ENCODE measurements at regions not wholly inside any gene's neighbourhood (a gene's known extent, or its start where the extent isn't known, plus 50 kb on each side); places are given as distances from the start of the nearest gene placed in this dataset.
"Not testable (repeated sequence)": the region's sequence is repeated elsewhere in the genome, so short reads cannot be mapped to it uniquely, and the experiment has no call there.

DNA sequence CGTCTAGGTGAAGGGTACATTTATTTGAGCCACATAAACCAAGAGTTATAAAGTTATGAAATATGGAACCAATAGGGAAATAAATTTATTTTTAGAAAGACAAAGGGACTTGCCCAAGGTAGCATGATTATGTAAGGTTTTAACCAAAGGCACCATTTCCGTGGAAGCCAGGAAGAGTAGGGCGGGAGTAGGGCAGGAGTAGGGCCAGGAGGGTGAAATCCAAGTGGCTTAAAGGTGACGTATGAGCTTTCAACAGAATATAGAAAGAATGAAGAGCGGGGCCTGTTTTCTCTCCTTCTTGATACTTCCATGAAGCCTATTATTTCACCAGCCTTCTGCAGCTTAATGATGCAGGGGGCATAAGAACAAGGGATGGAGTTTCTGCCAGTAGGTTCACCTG lies 91.7 kb upstream of the PNPLA4 start:
- DNase-seq: no peak

DNA sequence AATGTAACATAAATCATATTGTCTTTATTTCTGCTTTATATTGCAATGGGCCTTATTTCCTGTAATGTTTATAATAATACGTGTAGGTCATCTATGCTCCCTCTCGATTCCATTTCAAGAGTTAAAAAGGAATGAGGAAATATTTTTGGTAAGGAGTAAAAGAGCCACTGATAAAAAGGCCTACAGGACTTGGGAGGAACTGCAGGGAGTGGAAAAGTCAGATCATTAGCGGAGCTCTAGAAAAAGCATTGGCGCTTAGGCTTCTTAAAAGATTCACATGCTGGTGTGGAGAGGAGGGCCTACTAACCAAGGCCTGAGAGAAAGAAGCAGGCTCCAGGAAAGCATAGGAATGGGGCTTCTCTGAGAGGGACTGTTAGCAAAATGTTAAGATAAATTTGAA lies 82.9 kb upstream of the PNPLA4 start:
- DNase-seq: no peak

DNA sequence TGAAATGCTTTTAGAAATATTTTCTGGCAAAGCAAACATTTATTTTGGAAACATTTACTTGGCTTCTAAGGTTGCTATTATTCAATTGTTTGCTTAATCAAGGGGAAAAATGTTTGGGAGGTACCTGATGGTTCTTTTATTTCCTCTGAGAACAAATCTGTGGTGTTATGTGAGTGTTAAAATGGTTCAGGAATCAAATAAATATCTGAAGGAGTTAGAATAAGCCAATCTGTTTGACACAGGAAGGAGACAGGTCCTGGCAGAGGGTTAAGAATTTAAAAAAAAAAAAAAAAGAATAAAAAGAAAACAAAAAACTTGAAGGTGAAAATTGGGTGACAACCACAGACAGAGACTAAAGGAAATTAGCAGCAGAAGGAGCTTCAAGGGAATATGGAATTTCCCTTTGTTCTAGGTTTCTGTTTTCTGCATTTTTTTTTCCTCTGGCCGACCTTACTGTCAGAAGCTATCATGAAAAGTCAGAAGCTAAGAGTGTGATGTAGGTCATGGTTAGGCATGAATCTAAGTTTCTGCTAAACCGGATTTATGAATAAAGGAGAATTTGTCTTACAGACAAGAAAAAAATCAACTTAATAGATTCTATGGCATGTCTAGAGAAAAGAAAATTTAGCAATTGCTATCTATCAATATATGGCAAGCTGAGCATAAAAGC lies 78.6 kb upstream of the PNPLA4 start:
- DNase-seq: no peak

DNA sequence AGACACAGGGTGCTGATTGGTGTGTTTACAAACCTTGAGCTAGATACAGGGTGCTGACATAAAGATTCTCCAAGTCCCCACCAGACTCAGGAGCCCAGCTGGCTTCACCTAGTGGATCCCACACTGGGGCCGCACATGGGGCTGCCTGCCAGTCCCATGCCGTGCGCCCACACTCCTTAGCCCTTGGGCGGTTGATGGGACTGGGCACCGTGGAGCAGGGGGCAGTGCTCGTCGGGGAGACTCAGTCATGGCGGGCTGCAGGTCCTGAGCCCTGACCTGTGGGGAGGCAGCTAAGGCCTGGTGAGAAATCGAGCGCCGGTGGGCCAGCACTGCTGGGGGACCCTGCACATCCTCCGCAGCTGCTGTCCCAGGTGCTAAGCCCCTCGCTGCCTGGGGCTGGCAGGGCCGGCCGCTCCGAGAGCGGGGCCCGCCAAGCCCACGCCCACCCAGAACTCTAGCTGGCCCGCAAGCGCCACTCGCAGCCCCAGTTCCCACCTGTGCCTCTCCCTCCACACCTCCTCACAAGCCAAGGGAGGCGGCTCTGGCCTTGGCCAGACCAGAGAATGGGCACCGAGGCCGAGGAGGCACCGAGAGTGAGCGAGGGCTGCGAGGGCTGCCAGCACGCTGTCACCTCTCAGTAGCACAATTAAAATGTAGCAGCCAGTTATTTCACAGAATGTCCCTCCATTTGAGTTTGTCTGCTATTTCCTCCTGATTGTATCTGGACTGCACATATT lies 76.1 kb upstream of the PNPLA4 start:
- no peak for DNase-seq

DNA sequence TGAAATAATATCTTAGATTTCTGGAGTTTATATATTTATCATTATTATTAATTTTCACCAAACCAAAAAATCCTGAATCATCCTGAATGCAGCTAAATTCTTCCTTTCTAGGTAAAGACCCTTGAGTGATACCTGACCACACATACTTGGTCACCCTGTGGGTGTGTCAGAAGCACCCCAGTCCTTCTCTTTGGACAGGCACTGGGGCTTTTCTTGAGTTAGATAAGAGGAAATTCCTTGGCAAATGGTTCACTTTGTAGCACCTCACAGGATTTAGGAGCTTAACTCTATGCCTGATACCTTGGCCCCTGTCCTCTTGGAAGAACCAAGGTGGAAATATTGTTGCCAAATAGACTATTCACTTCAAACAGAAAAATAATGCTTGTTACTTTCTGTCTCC lies 69.6 kb upstream of the PNPLA4 start:
- no peak for DNase-seq

DNA sequence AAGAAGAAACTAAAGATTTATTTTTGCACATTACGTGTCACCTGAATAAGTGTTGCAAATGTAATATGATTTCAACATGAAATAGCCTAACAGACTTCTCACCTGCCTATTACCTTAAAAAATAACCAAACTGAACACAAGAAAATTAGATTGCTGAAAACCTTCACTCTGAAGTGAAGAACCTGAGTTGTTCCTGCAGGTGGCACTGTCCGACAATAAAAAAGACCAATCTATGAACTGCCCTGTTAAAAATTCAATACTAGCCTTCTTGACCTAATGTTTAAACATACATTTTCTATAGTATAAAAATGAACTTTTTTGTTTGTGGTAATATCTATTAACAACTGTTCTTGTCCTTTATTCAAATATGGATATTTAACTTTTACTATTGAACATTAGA lies 69.2 kb upstream of the PNPLA4 start:
- peak; percentile 59 for DNase-seq

DNA sequence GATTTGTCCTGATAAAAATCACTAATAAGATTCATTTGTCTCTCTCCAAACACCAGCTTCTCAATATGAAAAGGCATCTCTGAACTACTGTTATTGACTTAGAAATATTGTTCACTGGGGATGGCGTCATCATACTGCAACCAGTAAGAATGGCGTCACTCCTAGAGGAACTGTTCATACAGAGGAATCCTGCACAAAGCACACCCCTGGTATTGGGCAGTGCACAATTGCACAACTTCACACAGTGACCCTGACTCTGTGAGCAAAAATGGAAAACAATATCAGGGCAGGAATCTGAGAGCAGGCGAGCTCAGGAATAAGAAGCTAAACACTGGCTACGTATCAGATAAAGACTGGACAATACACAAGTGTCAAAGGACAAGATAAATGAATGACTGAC lies 66.7 kb upstream of the PNPLA4 start:
- no peak for DNase-seq

DNA sequence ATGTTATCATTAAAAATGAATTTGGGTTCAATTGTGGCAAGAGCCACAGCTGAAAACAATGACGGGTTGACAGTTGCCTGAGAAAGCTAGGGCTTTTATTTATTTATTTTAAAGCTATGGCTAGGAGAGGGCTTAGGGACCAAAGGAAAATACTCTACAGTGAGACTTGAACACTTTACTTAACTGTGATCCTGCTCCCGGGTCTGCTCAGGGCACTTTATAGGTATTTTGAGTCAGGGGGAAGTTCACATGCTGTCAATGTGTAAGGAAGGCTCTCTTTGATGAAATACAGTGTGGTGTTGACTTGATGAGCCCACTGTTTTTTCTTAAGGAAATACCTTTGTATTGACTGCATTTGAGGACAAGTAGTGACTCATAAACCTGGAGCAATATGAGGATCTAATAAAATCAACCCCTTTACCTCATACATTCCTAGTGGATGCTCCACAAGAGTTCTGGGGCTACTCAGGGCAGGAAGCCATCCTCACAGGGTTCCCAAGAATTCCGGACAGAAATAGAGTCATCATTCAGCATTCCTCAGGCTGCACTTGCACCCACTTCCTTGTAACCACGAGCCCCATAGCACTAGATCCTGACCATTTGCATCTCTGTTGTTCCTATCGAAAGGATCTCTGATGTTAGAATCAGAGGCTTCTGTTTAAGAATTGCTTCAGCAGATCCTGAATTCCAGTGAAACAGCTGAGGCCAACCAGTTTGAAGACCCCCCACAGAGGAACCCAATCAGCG lies 61.0 kb upstream of the PNPLA4 start:
- not testable (repeated sequence) for DNase-seq

DNA sequence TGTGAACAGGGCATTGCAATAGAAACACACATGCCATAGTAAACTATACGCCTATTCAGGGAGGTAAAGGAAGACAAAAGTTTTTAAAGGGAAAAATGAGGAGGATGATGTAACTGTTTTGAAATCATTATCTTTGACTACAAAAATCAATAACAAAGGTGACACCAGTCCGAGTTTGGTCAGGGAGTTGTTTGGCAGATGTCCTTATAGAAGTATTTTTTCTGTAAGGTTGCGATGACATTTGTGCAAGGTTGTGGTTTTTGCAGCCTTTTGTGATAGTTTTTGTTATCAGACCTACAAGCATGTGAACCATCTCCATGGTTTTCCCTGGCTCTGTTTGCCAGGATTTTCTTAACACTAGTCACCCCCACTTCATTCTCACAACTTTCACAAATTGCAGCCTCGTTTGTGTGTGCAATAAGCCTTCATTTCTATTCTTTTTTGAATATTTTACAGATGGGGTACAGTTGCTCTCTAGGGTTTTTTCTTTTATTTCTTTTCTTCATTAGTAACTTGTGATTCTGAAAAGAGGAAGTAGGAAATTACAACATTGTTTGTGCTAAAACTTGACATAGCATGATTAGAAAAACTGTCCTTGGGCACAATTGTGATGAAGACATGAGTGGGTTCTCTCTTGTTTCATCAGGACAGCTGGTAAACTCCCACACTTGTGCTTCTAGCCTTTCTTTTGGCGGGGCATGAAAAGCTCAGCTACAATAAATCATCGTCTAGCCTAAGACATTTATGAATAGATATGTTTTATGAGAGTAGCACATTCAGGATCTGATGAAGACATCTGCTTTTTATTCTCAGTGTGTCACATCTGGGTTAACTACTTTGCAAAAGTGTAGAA lies 60.2 kb upstream of the PNPLA4 start:
- peak; percentile 79 for DNase-seq

DNA sequence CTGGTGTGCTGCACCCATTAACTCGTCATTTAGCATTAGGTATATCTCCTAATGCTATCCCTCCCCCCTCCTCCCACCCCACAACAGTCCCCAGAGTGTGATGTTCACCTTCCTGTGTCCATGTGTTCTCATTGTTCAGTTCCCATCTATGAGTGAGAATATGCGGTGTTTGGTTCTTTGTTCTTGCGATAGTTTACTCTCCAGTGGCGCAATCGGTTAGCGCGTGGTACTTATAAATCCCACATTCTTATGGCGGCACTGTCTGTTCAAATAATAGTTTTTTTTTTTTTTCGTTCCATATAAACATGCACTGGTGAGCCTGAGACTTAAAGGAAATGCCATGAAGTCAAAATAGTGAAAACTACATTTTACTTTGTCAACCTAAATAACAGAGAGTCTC lies 59.5 kb upstream of the PNPLA4 start:
- DNase-seq: not testable (repeated sequence)

DNA sequence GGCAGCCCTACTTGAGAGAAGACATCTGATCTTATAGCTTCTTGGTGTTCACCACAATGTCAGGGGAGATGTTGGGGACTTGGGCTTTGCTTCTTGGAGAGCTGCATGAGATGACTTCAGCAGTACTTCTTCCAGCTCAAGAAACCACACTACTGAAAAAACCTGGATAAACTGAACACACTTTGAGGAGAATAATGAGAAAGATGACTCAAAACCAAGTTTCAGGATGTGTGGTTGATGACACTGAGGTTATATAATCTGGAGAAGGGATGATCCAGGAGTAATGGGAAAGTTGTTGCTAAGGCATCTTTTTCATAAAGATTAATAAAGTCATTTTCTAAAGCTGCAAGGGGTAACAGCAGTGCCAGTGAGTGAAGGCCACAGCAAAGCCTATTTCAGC lies 58.4 kb upstream of the PNPLA4 start:
- DNase-seq: no peak

DNA sequence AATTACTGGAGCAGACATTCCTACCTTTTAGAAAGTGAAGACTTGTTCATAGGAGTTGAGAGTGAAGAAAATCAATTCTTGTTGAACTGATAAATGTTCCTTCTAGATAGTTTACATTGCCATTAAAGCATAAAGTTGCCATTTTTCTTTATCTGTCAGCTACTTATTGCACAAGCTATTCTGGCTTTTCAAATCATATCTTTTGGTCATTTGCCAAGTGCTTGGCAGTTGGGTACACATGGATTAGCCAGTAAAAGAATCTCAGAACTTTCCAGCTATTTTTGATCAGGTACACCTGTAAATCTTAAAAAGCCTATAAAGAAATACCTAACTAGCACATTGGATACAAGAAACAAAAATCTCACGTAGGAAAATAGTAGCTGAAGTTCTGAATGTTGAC lies 56.4 kb upstream of the PNPLA4 start:
- DNase-seq: peak; percentile 13
